DOHH2 (cell line): ENCODE measurements at regions not wholly inside any gene's neighbourhood (a gene's known extent, or its start where the extent isn't known, plus 50 kb on each side); places are given as distances from the start of the nearest gene placed in this dataset.

Experiments
- H3F3A ChIP-seq: fragments of 200-600 bp; sonication (generic), shearing (Covaris generic); 2 replicates; pipeline ENCODE4 v1.6.0; 2016; ENCODE audit warnings: antibody characterized with exemption, mild to moderate bottlenecking; ENCODE audit not compliant: control insufficient read depth, insufficient read depth
- H3K27ac ChIP-seq: fragments of 200-600 bp; sonication (generic); 2 replicates; pipeline ENCODE4 v1.5.1; 2014; ENCODE audit warnings: low read depth, mild to moderate bottlenecking, low read length, moderate library complexity
- H3K27me3 ChIP-seq: fragments of 200-600 bp; sonication (generic); 2 replicates; pipeline ENCODE4 v1.6.1; 2014; ENCODE audit warnings: mild to moderate bottlenecking, low read length, mixed read lengths; ENCODE audit not compliant: control insufficient read depth
- H3K36me3 ChIP-seq: fragments of 200-600 bp; sonication (generic); 2 replicates; pipeline ENCODE4 v1.6.1; 2014; ENCODE audit warnings: mild to moderate bottlenecking, low read length, moderate library complexity, mixed read lengths; ENCODE audit not compliant: control insufficient read depth
- H3K4me1 ChIP-seq: fragments of 200-600 bp; sonication (generic); 2 replicates; pipeline ENCODE4 v1.6.1; 2014; ENCODE audit warnings: mild to moderate bottlenecking, low read length, mixed read lengths; ENCODE audit not compliant: control insufficient read depth
- H3K4me2 ChIP-seq: fragments of 200-600 bp; sonication (generic); 2 replicates; pipeline ENCODE4 v1.6.0; 2014; ENCODE audit warnings: mild to moderate bottlenecking, low read length, moderate library complexity
- H3K4me3 ChIP-seq: fragments of 200-600 bp; sonication (generic); 2 replicates; pipeline ENCODE4 v1.5.1; 2014; ENCODE audit warnings: mild to moderate bottlenecking, low read length, mixed read lengths
- H3K79me2 ChIP-seq: fragments of 200-600 bp; sonication (generic); 2 replicates; pipeline ENCODE4 v1.6.1; 2014; ENCODE audit warnings: mild to moderate bottlenecking, low read length, mixed read lengths; ENCODE audit not compliant: control insufficient read depth
- H3K9me2 ChIP-seq: fragments of 200-600 bp; sonication (generic); replicated peaks from 2 replicates; pipeline ENCODE4 v1.6.1; 2014; ENCODE audit warnings: mild to moderate bottlenecking, low read length, mixed read lengths; ENCODE audit not compliant: control insufficient read depth
- H3K9me3 ChIP-seq: fragments of 200-600 bp; sonication (generic); 2 replicates; pipeline ENCODE4 v1.6.1; 2014; ENCODE audit warnings: antibody characterized with exemption, low read length, mixed read lengths; ENCODE audit not compliant: control insufficient read depth, insufficient read depth
- H4K20me1 ChIP-seq: fragments of 200-600 bp; sonication (generic); 2 replicates; pipeline ENCODE4 v1.6.0; 2014; ENCODE audit warnings: low read depth, mild to moderate bottlenecking, antibody characterized with exemption, low read length, moderate library complexity; ENCODE audit not compliant: control insufficient read depth, insufficient read depth
- EZH2phosphoT487 ChIP-seq: fragments of 200-600 bp; sonication (generic); IDR thresholded peaks from 2 replicates; pipeline ENCODE4 v1.6.1; 2017; ENCODE audit warnings: borderline replicate concordance, mild to moderate bottlenecking, antibody characterized with exemption, low read length, moderate library complexity, mixed read lengths
- TF ChIP-seq, protein P1 (sequence below): fragments of 200-600 bp; sonication (generic); IDR thresholded peaks from one replicate; pipeline ENCODE4 v1.5.1; 2014; ENCODE audit warnings: antibody characterized with exemption, mild to moderate bottlenecking, low read depth, low read length; ENCODE audit not compliant: poor library complexity, severe bottlenecking

GRCh38 chr1:198935306-198935921, 296.6 kb downstream of the PTPRC start:
- Histone ChIP-seq H3K4me2 (peak overlapping the region; percentile 74), H3K4me1 (peaks cover 46% of the 10 kb centered on the region), H3F3A (peaks cover 48% of the 10 kb centered on the region), H3K9me3 (no peaks in the 10 kb centered on the region), H3K27me3 (no peaks in the 10 kb centered on the region), H3K79me2 (peaks cover 86% of the 10 kb centered on the region), H3K9me2 (no peaks in the 10 kb centered on the region), H4K20me1 (0 out of 2 replicates have a peak, but pooled peaks cover 4% of the 10 kb centered on the region), H3K27ac (peak overlapping the region; percentile 93), H3K4me3 (peak overlapping the region; percentile 81), H3K36me3 (peaks cover 54% of the 10 kb centered on the region)
- no peak for TF ChIP-seq EZH2phosphoT487
- TF ChIP-seq, protein P1, sequence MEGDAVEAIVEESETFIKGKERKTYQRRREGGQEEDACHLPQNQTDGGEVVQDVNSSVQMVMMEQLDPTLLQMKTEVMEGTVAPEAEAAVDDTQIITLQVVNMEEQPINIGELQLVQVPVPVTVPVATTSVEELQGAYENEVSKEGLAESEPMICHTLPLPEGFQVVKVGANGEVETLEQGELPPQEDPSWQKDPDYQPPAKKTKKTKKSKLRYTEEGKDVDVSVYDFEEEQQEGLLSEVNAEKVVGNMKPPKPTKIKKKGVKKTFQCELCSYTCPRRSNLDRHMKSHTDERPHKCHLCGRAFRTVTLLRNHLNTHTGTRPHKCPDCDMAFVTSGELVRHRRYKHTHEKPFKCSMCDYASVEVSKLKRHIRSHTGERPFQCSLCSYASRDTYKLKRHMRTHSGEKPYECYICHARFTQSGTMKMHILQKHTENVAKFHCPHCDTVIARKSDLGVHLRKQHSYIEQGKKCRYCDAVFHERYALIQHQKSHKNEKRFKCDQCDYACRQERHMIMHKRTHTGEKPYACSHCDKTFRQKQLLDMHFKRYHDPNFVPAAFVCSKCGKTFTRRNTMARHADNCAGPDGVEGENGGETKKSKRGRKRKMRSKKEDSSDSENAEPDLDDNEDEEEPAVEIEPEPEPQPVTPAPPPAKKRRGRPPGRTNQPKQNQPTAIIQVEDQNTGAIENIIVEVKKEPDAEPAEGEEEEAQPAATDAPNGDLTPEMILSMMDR, result no peak

DNA sequence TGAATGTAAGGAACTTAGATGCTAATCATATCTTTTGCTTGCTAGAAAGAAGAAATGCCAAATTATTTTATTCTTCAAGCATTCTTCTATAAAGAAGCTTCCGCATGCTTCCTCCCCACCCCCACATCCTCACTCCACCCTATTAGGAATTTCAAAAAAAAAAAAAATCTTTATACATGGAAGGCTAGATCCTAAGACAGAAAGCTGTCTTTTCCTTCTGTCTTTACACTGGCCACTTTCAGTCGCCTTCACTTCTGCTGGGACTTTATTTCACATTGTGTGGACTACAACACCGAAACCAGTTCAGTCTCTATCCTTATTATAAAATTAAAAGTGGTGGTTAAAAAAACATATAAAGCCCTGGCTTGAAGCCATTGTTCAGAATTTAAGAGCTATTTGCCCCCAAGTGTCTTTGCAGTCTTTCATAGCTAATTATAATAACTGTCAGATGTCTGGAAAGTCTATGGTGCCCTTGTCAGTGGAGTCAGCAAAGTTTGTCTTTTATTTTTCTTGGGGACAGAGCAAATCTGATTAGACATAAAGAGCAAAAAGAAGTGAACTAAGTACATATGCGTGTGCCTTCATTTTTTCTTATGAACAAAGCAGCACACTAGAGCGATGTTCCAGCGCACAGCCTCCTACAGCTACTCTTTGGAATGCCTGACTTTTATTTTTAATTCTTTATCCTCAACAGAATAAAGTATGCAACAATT, 297.7 kb downstream of the PTPRC start:
- peaks cover 75% of the 10 kb centered on the region for H3K79me2 ChIP-seq
- peaks cover 39% of the 10 kb centered on the region for H3K4me1 ChIP-seq

GRCh38 chr1:198937231-198938031, 298.6 kb downstream of the PTPRC start:
- Histone ChIP-seq H3K27me3 (no peaks in the 10 kb centered on the region), H3K4me1 (peaks cover 33% of the 10 kb centered on the region), H3K36me3 (peaks cover 46% of the 10 kb centered on the region), H4K20me1 (0 out of 2 replicates have a peak, but pooled peaks cover 4% of the 10 kb centered on the region), H3F3A (peaks cover 42% of the 10 kb centered on the region), H3K4me2 (peak overlapping the region; percentile 74), H3K4me3 (peak overlapping the region; percentile 81), H3K9me3 (no peaks in the 10 kb centered on the region), H3K79me2 (peaks cover 66% of the 10 kb centered on the region), H3K9me2 (no peaks in the 10 kb centered on the region), H3K27ac (peak overlapping the region; percentile 93)
- no peak for TF ChIP-seq EZH2phosphoT487
- TF ChIP-seq, protein P1, result no peak

More for the DNA sequence above, 297.7 kb downstream of the PTPRC start:
- H4K20me1 ChIP-seq, result 0 out of 2 replicates have a peak, but pooled peaks cover 4% of the 10 kb centered on the region
- no peaks in the 10 kb centered on the region for H3K27me3 ChIP-seq
- H3K4me3 ChIP-seq, result peak overlapping the region; percentile 81
- no peaks in the 10 kb centered on the region for H3K9me3 ChIP-seq
- peak overlapping the region; percentile 74 for H3K4me2 ChIP-seq
- no peak for TF ChIP-seq EZH2phosphoT487
- TF ChIP-seq, protein P1, result no peak
- no peaks in the 10 kb centered on the region for H3K9me2 ChIP-seq
- H3K36me3 ChIP-seq, result peaks cover 50% of the 10 kb centered on the region
- peaks cover 43% of the 10 kb centered on the region for H3F3A ChIP-seq
- H3K27ac ChIP-seq, result peak overlapping the region; percentile 93
